Thyroid gland (tissue), 4 donors: ENCODE measurements at regions not wholly inside any gene's neighbourhood (a gene's known extent, or its start where the extent isn't known, plus 50 kb on each side); places are given as distances from the start of the nearest gene placed in this dataset.

Source experiments
- CTCF ChIP-seq, 6 experiments: fragments of 200-600 bp in 3 of 6; fragments of 450-650 bp in 3 of 6; sonication (generic) in 3 of 6; IDR thresholded peaks; one replicate each; pipeline ENCODE4 v1.5.1; 2016 to 2019; ENCODE audit warnings: antibody characterized with exemption in 6 of 6, mild to moderate bottlenecking in 2 of 6, inconsistent platforms in 1 of 6, moderate library complexity in 1 of 6
- POLR2A ChIP-seq, 2 donors: fragments of 450-650 bp; IDR thresholded peaks; one replicate each; pipeline ENCODE4 v1.6.1; 2017; ENCODE audit warnings: antibody characterized with exemption in 2 of 2, mild to moderate bottlenecking in 2 of 2, moderate library complexity in 1 of 2

GRCh38 chr4:14539246-14539645, 463.0 kb upstream of the CPEB2 start:
- TF ChIP-seq CTCF (IDR thresholded peaks at IDR 0.05) = no peak
- TF ChIP-seq POLR2A (IDR thresholded peaks at IDR 0.05) = no peak
